Sciatic nerve (tissue), 2 donors: ENCODE measurements at regions not wholly inside any gene's neighbourhood (a gene's known extent, or its start where the extent isn't known, plus 50 kb on each side); places are given as distances from the start of the nearest gene placed in this dataset.

Experiments
- ATAC-seq: fragments of 200-7000 bp; cut with Tn5 transposase; one replicate; pipeline ENCODE4 v1.9.1; 2020; ENCODE audit warnings: mild to moderate bottlenecking, moderate library complexity
- DNase-seq: peaks from one replicate; pipeline ENCODE4 v3.0.0-alpha.2; 2020; ENCODE audit warnings: low spot score
- intact Hi-C: fragments of 100-400 bp; cut with DNase I; formaldehyde crosslinking; loops from one replicate; pipeline ENCODE4 v1.14.2; 2022
- donor health status: DM: no; HTN: no; CAD: no.
- donor health status: DM: no; HTN: no; CAD: no.

- intact Hi-C loops = no loop called here
- peak; percentile 39 for ATAC-seq
- DNase-seq = no peak
Measured at GRCh38 chr4:159538556-159538955, 435.7 kb downstream of the RAPGEF2 start.

- DNase-seq (no peak), ATAC-seq (no peak)
- intact Hi-C loops = no loop called here
Measured at GRCh38 chr4:159540038-159540437, 437.2 kb downstream of the RAPGEF2 start.

- DNase-seq (no peak), ATAC-seq (peak; percentile 60)
- intact Hi-C loops = no loop called here
Measured at GRCh38 chr4:159540501-159540900, 437.6 kb downstream of the RAPGEF2 start.

GRCh38 chr4:159541143-159541542 is 438.3 kb downstream of the RAPGEF2 start:
- no peak for ATAC-seq
- no peak for DNase-seq
- intact Hi-C loops = no loop called here

DNA sequence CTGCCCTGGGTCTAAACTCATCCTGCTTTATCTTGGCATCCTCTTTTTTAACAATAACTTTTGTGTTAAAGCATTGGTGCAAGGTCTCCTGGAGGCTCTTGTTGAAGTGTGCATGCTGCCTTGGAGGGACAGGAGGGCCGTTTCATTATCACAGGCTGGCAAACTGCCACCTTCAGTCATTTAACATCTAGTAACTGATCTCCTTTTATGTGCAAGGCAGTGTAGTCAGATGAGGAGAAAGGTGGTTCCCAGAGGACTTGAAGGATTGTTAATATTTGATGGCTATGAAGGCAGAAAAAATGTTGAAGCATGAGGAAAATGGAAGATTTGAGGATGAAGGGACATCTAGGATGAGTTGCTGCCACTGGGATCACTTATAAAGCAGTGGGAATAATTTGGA is 439.4 kb downstream of the RAPGEF2 start:
- intact Hi-C loops = no loop called here
- DNase-seq = no peak

GRCh38 chr4:159543831-159544230 is 441.0 kb downstream of the RAPGEF2 start:
- intact Hi-C loops = no loop called here
- ATAC-seq = no peak
- no peak for DNase-seq

More for the DNA sequence above, 439.4 kb downstream of the RAPGEF2 start:
- ATAC-seq = no peak

- ATAC-seq = no peak
- no peak for DNase-seq
- intact Hi-C loops = no loop called here
Measured at GRCh38 chr4:159545556-159545955, 442.7 kb downstream of the RAPGEF2 start.

DNA sequence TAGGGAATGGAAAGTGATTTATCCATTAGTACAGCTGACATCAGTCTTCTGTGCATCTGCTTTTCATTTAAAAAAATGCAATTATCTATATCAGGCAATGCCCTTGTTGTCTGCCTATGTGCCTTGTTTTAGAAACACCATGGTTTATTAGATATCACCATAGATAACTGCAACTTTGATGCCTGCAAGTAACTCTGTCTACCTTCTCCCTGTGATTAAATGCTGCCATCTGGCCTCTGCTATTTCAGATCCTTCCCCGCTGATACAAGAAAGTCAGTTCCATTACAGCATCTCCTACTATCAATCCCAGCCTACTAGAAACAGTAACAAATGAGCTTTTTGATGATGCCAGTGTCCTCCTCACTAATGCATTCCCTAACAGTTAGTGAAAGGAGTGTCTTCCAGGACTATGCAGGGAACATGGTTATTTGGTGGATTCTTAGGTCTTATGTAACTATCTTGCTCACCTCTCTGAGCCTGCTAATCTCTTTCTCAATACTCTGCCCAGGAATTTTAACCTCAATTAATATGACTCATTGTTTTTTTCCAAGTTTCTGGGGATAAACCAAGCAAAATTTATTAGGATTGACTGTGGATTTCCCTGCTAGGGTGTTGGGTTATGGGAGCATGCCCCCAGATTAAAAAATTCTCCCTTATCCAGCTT is 444.9 kb downstream of the RAPGEF2 start:
- DNase-seq (no peak), ATAC-seq (peak; percentile 54)
- intact Hi-C loops = no loop called here

GRCh38 chr4:159549098-159549518 is 446.2 kb downstream of the RAPGEF2 start:
- DNase-seq (no peak), ATAC-seq (no peak)
- intact Hi-C loops = no loop called here

DNA sequence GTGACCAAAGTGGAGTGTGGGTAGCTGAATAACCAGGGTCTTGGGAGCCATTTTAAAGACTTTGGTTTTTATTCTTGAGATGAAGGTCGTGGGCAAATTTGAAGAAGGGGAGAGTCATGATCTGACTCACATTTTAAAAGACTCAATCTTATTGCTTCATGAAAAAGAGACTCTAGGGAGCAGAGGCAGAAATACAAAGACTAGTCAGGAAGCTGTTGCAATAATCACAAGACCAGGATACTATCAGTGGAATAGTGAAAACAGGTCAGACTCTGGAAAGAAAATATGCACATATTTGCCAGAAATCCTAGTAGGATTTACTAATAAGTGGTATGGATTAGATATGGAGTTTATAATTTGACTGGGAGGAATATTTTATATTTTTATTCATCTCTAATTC is 448.4 kb downstream of the RAPGEF2 start:
- no peak for DNase-seq
- intact Hi-C loops = no loop called here
- ATAC-seq = peak; percentile 90

DNA sequence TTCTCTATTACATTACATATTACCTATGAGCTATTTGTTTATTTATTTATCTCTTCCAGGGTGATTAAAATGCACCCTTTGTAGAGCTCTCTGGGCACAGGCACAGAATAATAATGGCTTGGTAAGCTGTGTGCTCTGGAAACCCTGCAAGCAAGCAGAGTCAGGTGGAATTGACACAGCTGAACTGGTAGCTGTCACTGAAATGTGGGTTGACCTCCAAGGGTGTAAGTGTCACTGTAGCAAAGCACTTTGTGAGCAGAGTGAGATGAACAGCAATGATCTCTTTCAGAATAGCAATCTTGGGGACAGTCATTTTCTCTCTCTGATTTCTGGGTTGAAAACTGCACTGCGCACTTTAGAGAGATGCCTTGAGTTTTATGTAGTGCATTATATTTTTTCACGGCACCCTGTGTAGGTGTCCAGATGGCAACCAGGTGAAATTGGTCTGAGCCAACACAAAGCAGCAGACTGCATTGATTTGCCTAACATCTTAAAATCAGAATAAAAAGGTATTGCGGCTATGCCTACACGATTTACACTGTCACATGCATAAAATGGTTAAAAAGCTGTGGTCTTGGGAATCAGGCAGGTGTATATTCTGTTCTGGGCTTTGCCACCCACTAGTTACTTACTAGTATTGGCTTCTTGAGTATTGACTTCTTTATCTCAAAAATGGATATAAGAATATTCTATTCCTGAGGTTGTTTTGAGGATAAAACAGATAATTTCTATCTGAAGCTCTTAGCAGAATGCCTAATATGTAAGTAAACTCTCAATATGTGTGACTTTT is 450.3 kb downstream of the RAPGEF2 start:
- DNase-seq (no peak), ATAC-seq (no peak)
- intact Hi-C loops = no loop called here

DNA sequence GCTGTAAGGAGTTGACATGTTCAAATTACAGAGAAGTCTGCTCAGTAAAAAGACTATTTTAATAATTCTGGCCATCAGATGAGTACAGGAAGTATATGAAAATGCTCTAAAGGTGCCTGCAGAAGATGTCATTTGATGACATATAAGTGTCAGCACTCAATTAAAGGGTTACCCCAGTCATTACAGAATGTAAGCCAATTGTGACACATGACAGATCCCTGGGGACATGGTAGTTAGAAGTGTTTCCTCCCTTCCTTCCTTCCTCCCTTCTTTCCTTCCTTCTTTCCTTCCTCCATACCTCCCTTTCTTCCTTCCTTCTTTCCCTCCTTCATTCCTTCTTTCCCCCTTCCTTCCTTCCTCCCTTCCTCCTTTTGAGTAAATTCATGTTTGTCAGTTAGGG is 453.0 kb downstream of the RAPGEF2 start:
- DNase-seq = no peak
- intact Hi-C loops = no loop called here
- no peak for ATAC-seq

- ATAC-seq = no peak
- intact Hi-C loops = no loop called here
- no peak for DNase-seq
Measured at GRCh38 chr4:159562366-159562765, 459.5 kb downstream of the RAPGEF2 start.

GRCh38 chr4:159563257-159563656 is 460.4 kb downstream of the RAPGEF2 start:
- ATAC-seq (no peak), DNase-seq (no peak)
- intact Hi-C loops = no loop called here

DNA sequence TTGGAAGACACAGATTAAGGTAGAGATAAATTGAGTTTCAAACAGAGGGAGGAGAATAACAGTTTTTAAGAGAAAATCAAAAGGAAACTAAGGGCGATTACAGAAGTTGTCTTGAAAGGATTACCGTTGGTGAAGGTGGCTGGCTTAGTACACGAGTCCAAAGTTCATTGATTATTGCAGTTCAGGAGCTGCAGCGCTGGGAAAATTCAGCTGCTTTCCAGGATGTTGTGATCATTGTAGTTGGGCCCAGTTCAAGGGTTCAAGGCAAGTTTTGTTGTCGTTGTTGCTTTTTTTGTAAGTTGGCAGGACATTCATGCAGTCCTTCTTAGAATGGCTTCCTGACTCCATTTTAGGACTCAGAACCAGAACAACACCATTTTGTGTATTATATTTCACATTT is 461.7 kb downstream of the RAPGEF2 start:
- no peak for DNase-seq
- intact Hi-C loops = no loop called here
- ATAC-seq = no peak

- no peak for ATAC-seq
- intact Hi-C loops = no loop called here
- DNase-seq = no peak
Measured at GRCh38 chr4:159566786-159567185, 463.9 kb downstream of the RAPGEF2 start.

DNA sequence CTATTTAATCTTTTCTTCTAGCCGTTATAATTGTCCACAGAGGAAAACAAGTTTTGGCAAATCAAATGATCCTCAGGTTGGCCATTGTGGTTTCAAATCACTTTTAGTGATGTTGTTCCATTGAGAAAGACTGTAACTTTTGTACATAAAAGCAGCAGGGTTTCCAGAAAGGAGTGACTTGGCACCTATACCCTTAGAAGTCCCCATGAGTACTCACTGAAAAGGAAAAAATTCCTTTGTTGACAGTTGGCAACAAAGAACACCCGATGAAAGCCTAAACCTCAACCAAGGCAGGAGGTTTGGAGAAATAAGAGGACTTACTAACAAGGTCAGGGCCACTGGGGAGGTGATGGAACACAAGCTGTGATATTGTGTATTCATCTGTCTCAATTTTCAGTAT is 474.4 kb downstream of the RAPGEF2 start:
- intact Hi-C loops = no loop called here
- DNase-seq = no peak
- no peak for ATAC-seq

GRCh38 chr4:159582685-159583084 is 479.8 kb downstream of the RAPGEF2 start:
- ATAC-seq (no peak), DNase-seq (no peak)
- intact Hi-C loops = no loop called here

GRCh38 chr4:159592898-159593556 is 490.1 kb downstream of the RAPGEF2 start:
- intact Hi-C loops = no loop called here
- DNase-seq (no peak), ATAC-seq (no peak)

GRCh38 chr4:159593681-159594080 is 490.8 kb downstream of the RAPGEF2 start:
- DNase-seq (no peak), ATAC-seq (no peak)
- intact Hi-C loops = no loop called here
